SK-N-SH treated with all-trans-retinoic acid at 6 μM for 48 hours (cell line): ENCODE measurements at regions not wholly inside any gene's neighbourhood (a gene's known extent, or its start where the extent isn't known, plus 50 kb on each side); places are given as distances from the start of the nearest gene placed in this dataset.
"Not testable (repeated sequence)": the region's sequence is repeated elsewhere in the genome, so short reads cannot be mapped to it uniquely, and the experiment has no call there.

Source experiments
- BACH2 ChIP-seq: fragments of 250-450 bp; sonication (Bioruptor Pico); IDR thresholded peaks from 2 replicates; pipeline ENCODE4 v1.9.0; 2021; ENCODE audit warnings: mild to moderate bottlenecking, borderline replicate concordance
- CREB5 ChIP-seq: fragments of 250-450 bp; sonication (Bioruptor Pico); IDR thresholded peaks from 2 replicates; pipeline ENCODE4 v1.5.1; 2020; ENCODE audit warnings: low read depth, mild to moderate bottlenecking, moderate library complexity
- CSDC2 ChIP-seq: fragments of 250-450 bp; sonication (Bioruptor Pico); IDR thresholded peaks from 2 replicates; pipeline ENCODE4 v1.5.0; 2020; ENCODE audit warnings: mild to moderate bottlenecking, moderate library complexity
- ESRRG ChIP-seq: fragments of 250-450 bp; sonication (Bioruptor Pico); IDR thresholded peaks from 2 replicates; pipeline ENCODE4 v1.6.1; 2021; ENCODE audit warnings: mild to moderate bottlenecking
- ISL1 ChIP-seq: fragments of 250-450 bp; sonication (Bioruptor Pico); IDR thresholded peaks from 2 replicates; pipeline ENCODE4 v2.1.2; 2022; ENCODE audit warnings: mild to moderate bottlenecking, moderate library complexity
- PPARA ChIP-seq: fragments of 250-450 bp; sonication (Bioruptor Pico); IDR thresholded peaks from 2 replicates; pipeline ENCODE4 v1.5.0; 2020; ENCODE audit warnings: mild to moderate bottlenecking, borderline replicate concordance
- RARB ChIP-seq: fragments of 250-450 bp; sonication (Bioruptor Pico); IDR thresholded peaks from 2 replicates; pipeline ENCODE4 v1.8.0; 2021; ENCODE audit warnings: mild to moderate bottlenecking, moderate library complexity
- ZFP30 ChIP-seq: fragments of 450-650 bp; formaldehyde crosslinking; IDR thresholded peaks from 2 replicates; pipeline ENCODE4 v1.5.0; 2022; ENCODE audit warnings: mild to moderate bottlenecking, moderate library complexity
- TF ChIP-seq, protein P1 (sequence below): fragments of 250-450 bp; sonication (Bioruptor Pico); IDR thresholded peaks from 2 replicates; pipeline ENCODE4 v1.8.0; 2021; ENCODE audit warnings: low read depth, mild to moderate bottlenecking, moderate library complexity, borderline replicate concordance
- TF ChIP-seq, protein P2 (sequence below): fragments of 250-450 bp; sonication (Bioruptor Pico); IDR thresholded peaks from 2 replicates; pipeline ENCODE4 v1.8.0; 2020; ENCODE audit warnings: mild to moderate bottlenecking, moderate library complexity, borderline replicate concordance

DNA sequence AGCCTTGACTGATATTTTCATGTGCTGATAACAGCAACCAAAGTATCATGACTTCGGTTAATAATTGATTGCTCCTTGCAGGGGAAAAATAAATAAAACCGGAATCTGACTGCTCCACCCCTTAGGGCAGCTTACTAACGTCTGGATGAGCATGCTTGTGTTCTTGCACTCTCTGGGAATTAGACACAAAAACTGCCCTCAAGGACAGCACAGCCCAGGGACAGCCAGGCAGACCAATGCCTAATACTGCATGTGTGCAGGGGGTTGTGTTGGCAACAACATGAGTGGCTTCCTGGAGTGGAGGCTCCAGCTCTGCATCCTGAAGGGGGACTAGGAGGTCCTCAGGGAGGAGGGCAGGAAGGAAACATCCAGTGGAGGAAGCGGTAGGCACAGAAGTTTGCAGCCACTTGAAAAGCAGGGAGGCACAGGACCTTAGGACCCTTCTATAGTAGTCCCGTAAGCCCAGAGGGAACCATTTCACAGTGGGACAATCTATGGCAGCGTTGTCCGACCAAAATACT, 205.4 kb upstream of the IRF2BP2 start:
- TF ChIP-seq CREB5 (CRISPR knock-in tag); ISL1; PPARA (CRISPR knock-in tag); CSDC2; RARB (CRISPR knock-in tag); ZFP30 (CRISPR knock-in tag); BACH2 (CRISPR knock-in tag); ESRRG (CRISPR knock-in tag): not testable (repeated sequence)
- TF ChIP-seq, protein P1, sequence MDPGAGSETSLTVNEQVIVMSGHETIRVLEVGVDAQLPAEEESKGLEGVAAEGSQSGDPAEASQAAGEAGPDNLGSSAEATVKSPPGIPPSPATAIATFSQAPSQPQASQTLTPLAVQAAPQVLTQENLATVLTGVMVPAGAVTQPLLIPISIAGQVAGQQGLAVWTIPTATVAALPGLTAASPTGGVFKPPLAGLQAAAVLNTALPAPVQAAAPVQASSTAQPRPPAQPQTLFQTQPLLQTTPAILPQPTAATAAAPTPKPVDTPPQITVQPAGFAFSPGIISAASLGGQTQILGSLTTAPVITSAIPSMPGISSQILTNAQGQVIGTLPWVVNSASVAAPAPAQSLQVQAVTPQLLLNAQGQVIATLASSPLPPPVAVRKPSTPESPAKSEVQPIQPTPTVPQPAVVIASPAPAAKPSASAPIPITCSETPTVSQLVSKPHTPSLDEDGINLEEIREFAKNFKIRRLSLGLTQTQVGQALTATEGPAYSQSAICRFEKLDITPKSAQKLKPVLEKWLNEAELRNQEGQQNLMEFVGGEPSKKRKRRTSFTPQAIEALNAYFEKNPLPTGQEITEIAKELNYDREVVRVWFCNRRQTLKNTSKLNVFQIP (CRISPR knock-in tag) = not testable (repeated sequence)
- TF ChIP-seq, protein P2, sequence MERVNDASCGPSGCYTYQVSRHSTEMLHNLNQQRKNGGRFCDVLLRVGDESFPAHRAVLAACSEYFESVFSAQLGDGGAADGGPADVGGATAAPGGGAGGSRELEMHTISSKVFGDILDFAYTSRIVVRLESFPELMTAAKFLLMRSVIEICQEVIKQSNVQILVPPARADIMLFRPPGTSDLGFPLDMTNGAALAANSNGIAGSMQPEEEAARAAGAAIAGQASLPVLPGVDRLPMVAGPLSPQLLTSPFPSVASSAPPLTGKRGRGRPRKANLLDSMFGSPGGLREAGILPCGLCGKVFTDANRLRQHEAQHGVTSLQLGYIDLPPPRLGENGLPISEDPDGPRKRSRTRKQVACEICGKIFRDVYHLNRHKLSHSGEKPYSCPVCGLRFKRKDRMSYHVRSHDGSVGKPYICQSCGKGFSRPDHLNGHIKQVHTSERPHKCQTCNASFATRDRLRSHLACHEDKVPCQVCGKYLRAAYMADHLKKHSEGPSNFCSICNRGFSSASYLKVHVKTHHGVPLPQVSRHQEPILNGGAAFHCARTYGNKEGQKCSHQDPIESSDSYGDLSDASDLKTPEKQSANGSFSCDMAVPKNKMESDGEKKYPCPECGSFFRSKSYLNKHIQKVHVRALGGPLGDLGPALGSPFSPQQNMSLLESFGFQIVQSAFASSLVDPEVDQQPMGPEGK (CRISPR knock-in tag) = not testable (repeated sequence)
